ENCODE measurements at regions not wholly inside any gene's neighbourhood (a gene's known extent, or its start where the extent isn't known, plus 50 kb on each side); places are given as distances from the start of the nearest gene placed in this dataset.

DNA sequence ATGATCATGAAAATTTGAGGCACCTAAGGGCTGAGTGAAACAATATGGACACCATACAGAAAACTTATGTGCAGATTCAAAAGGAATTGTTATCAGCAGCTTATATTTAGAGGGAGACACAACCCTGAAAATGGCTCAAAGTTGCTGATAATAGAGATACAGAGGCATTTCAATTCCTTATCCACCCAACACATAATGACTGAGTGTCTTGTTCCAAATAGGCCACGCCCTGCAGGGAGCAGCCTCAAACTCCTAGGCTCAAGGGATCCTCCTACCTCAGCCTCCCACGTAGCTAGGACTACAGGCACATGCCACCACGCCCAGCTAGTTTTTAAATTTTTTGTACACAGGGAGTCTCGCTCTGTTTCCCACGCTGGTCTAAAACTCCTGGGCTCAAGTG lies 79.0 kb downstream of the LBH start:
- Mint-ChIP-seq H3K4me3 (no peak overlapping the region), H3K27me3 (no peaks in the 10 kb centered on the region), H3K27ac (no peak overlapping the region), H3K9me3 (peaks cover 11% of the 10 kb centered on the region), H3K4me1 (ENCODE audit: low read depth) (peaks cover 57% of the 10 kb centered on the region), H3K36me3 (ENCODE audit: low read depth) (peaks cover 2% of the 10 kb centered on the region)
- no peak for DNase-seq

DNA sequence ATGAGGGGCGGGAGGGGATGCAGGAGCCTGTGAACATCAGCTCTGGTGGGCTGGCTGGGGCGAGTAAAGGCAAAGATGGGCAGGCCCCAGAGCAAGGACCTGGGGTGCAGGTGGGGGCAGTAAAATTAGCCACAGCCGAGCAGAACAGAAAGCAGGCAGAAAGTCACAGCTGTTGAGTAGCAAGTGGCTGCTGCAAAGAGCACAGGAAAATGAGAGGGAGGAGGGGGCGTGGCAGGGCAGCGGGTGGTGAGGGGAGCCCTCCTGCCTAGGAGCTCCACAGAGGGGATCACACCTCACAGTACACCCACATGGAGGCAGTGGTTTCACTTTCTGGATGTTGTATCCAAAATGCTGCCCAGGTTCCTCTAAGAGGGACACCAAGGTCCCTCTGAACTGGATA lies 79.6 kb downstream of the LBH start:
- Mint-ChIP-seq H3K4me1 (ENCODE audit: low read depth) (peaks cover 57% of the 10 kb centered on the region), H3K27ac (no peak overlapping the region), H3K27me3 (no peaks in the 10 kb centered on the region), H3K36me3 (ENCODE audit: low read depth) (peaks cover 2% of the 10 kb centered on the region), H3K4me3 (no peak overlapping the region), H3K9me3 (peaks cover 14% of the 10 kb centered on the region)
- no peak for DNase-seq

DNA sequence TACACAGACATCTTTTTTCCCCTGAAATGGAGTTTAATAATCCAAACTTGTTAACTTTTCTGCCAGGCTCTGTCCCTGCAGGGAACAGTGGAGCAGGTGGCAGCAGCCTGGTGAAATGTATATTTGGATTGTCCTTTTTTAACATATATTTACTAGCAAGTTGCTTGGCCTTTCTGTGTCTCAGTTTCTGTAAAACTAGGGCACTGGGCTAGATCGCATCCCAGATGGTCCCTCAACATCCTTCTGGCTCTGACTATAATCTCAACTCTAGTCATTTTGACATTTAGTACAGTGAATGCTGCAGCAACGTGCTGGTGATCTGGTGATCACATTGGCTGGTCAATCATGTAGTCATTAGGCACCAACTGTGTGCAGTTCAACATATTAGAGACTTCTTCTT lies 80.4 kb downstream of the LBH start:
- Mint-ChIP-seq H3K27ac (no peak overlapping the region), H3K9me3 (peaks cover 9% of the 10 kb centered on the region)

DNA sequence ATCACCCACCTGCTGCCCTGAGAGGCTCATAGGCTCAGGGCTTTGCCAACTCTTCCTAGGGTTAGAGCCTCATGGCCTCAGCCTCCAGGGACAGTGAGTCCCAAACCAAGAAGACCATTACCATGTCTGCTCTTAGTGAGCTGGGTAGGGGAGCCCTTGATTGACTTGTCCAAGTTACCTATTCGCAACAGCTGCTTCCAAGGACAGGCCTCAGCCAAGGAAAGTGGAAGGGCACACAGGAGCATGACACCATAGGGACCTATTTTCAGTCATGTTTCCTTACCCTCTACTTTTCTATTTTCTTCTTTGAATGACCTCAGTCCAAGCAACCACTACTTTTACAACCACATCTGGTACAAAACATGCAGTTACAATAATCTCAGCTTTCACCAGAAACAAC lies 81.6 kb downstream of the LBH start:
- Mint-ChIP-seq H3K27ac (peak overlapping the region; percentile 41), H3K9me3 (peaks cover 4% of the 10 kb centered on the region), H3K4me3 (no peak overlapping the region), H3K27me3 (no peaks in the 10 kb centered on the region), H3K4me1 (ENCODE audit: low read depth) (peaks cover 56% of the 10 kb centered on the region), H3K36me3 (ENCODE audit: low read depth) (no peaks in the 10 kb centered on the region)
- DNase-seq = no peak

More for the DNA sequence above, 80.4 kb downstream of the LBH start:
- no peak for DNase-seq
- no peaks in the 10 kb centered on the region for H3K27me3 Mint-ChIP-seq
- H3K4me3 Mint-ChIP-seq = no peak overlapping the region
- H3K4me1 Mint-ChIP-seq (ENCODE audit: low read depth) = peaks cover 58% of the 10 kb centered on the region
- H3K36me3 Mint-ChIP-seq (ENCODE audit: low read depth) = peaks cover 2% of the 10 kb centered on the region

DNA sequence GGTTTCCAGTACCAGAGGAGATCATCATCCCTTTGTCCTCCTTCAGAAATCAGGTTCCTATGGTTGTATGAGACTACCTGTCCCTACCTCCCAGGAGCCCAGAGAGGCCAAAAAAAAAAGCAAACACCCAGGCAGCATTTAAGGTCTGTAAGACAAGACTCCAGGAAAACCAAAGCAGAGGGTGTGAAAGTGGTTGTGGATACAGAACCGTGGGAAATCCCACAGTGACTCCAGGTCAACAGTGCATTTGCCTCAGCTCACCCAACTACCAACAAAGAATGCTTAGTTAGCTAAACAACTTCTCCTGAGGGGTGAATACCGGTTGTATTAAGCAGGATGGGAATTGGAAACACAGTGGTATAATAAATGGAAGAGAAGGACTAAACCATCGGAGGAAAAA lies 83.6 kb downstream of the LBH start:
- Mint-ChIP-seq H3K36me3 (ENCODE audit: low read depth) (no peaks in the 10 kb centered on the region), H3K4me1 (ENCODE audit: low read depth) (peaks cover 51% of the 10 kb centered on the region), H3K27ac (peak overlapping the region; percentile 81), H3K27me3 (no peaks in the 10 kb centered on the region), H3K9me3 (peaks cover 4% of the 10 kb centered on the region), H3K4me3 (no peak overlapping the region)
- DNase-seq = no peak

DNA sequence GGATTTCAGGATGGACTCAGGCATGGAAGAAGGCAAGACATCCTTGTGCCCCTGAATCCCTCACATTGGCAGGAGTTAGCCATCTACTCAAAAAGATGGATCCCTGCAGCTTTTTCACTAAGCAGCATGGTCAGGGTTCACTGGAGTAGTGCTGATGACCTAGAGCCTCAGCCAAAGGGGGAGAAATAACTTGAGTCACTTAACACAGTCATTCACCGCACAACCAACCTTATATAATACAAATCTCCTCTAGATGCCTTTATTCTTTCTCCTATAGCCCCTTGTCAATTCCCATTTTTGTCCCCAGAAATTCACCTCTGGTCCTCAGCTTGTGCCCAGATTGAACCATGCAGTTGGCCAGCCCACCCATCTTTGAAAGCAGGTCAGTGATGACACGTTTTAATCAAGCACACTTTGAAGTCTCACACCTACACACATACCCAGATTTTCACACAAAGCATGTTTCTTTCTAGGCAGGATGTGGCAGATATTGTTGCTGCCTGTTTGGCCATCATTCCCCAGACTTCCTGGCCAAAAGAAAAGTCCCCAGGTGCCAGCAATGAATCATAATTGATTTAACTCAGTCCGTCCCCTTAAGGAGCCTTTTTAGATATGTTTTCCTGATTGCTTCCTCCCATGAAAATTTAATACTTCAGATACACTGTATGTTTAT lies 84.2 kb downstream of the LBH start:
- peaks cover 45% of the 10 kb centered on the region for H3K4me1 Mint-ChIP-seq (ENCODE audit: low read depth)
- DNase-seq = no peak
- no peak overlapping the region for H3K4me3 Mint-ChIP-seq
- no peaks in the 10 kb centered on the region for H3K36me3 Mint-ChIP-seq (ENCODE audit: low read depth)
- peak overlapping the region; percentile 81 for H3K27ac Mint-ChIP-seq
- peaks cover 4% of the 10 kb centered on the region for H3K9me3 Mint-ChIP-seq
- H3K27me3 Mint-ChIP-seq = no peaks in the 10 kb centered on the region

DNA sequence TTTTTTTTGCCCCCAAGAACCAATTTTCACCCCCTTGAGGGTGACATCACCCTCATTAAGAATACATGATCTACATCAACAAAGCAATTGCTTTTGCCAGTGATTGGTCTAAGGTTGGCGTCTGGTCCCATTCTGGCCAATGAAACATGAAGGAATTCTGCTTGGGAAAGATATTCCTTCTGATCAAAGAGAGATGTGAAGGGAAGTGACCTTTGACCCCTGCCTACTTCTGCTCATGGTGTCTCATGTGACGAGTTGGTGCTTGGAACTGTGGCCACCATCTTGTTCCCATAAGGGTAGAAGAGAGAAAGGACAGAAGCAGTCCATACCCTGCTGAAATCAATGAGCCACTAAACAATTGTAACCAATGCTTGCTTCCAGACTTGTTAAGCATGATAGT lies 85.1 kb downstream of the LBH start:
- H3K4me1 Mint-ChIP-seq (ENCODE audit: low read depth) = peaks cover 40% of the 10 kb centered on the region
- no peak overlapping the region for H3K27ac Mint-ChIP-seq
- peaks cover 4% of the 10 kb centered on the region for H3K9me3 Mint-ChIP-seq
- no peak for DNase-seq
- no peaks in the 10 kb centered on the region for H3K36me3 Mint-ChIP-seq (ENCODE audit: low read depth)
- H3K4me3 Mint-ChIP-seq = no peak overlapping the region
- H3K27me3 Mint-ChIP-seq = no peaks in the 10 kb centered on the region

DNA sequence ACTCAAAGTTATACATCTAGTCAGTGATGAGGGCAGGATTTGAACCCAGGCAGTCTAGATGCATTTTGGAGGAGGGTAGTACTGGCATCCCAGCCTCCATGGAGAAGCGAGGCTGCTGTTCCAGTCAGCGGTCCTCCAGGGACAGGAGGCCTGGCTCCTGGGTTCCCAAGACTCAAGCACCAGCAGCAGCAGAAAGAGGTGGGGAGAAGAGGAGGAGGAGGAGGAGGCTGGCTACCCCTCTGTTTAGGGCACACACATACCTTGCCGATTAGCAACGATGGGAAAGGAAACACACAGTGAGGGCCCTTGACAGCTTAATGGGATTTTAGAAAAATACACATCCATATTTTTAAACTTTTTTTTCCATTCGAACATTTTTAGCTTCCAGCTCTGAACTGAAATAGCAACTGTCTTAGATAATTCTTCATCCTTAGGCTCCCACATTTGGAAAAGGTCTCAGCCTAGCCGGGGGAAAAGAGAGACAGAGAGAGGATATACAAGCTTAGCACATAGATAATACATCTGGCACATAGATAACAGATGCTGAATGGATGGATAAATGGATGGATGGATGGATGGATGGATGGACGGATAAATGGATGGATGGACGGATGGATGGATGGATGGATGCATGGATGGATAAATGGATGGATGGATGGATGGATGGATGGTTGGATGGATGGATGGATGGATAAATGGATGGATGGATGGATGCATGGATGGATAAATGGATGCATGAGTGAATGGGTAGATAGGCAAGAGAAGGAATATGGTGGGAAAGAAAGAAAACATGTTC lies 87.9 kb downstream of the LBH start:
- DNase-seq = no peak
- H3K27me3 Mint-ChIP-seq = no peaks in the 10 kb centered on the region
- H3K27ac Mint-ChIP-seq = no peak overlapping the region
- H3K9me3 Mint-ChIP-seq = peaks cover 4% of the 10 kb centered on the region
- no peaks in the 10 kb centered on the region for H3K36me3 Mint-ChIP-seq (ENCODE audit: low read depth)
- H3K4me3 Mint-ChIP-seq = no peak overlapping the region
- H3K4me1 Mint-ChIP-seq (ENCODE audit: low read depth) = peaks cover 34% of the 10 kb centered on the region

DNA sequence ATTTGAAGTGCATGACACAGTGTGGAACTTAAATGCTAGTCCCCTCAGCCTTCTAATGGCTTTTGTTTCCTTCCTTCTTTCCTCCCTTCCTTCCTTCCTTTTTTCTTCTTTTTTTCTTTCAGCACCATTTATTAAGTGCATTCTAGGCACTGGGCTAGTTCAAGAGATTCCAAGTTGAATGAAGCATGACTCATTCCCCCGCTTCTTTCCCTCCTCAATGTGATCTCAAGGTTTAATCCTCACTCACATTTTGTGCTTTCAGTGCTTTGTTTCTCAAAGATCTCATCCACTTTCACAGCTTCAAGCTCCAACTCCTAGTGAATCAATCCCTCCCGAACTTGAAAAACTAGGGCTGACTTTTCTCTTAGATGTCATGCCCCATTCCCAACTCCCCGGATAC lies 90.1 kb downstream of the LBH start:
- H3K9me3 Mint-ChIP-seq = no peaks in the 10 kb centered on the region
- no peak for DNase-seq
- no peaks in the 10 kb centered on the region for H3K27me3 Mint-ChIP-seq
- no peak overlapping the region for H3K4me3 Mint-ChIP-seq
- H3K36me3 Mint-ChIP-seq (ENCODE audit: low read depth) = no peaks in the 10 kb centered on the region
- H3K4me1 Mint-ChIP-seq (ENCODE audit: low read depth) = peaks cover 29% of the 10 kb centered on the region
- no peak overlapping the region for H3K27ac Mint-ChIP-seq

DNA sequence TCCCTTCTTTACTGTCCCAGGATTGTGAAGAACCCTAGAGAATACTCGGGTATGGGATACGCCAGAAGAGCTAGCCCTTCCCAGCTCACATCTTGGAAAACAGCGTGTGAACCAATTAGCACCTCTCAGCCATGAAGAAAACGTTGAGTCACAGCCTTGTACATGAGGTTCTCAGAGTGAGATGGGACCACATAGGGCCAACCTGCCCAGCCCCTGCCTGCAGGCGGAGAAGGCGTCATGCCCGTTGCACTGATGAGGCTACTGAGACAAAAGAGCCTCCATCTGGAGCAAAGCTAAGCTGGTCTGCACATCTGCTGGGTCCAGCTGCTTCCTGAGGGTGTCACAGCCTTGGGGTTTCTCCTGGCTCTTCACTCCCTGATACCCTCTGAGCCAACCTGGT lies 92.2 kb downstream of the LBH start:
- Mint-ChIP-seq H3K27me3 (no peaks in the 10 kb centered on the region), H3K36me3 (ENCODE audit: low read depth) (no peaks in the 10 kb centered on the region), H3K9me3 (no peaks in the 10 kb centered on the region), H3K4me1 (ENCODE audit: low read depth) (peaks cover 23% of the 10 kb centered on the region), H3K4me3 (no peak overlapping the region), H3K27ac (no peak overlapping the region)
- no peak for DNase-seq

DNA sequence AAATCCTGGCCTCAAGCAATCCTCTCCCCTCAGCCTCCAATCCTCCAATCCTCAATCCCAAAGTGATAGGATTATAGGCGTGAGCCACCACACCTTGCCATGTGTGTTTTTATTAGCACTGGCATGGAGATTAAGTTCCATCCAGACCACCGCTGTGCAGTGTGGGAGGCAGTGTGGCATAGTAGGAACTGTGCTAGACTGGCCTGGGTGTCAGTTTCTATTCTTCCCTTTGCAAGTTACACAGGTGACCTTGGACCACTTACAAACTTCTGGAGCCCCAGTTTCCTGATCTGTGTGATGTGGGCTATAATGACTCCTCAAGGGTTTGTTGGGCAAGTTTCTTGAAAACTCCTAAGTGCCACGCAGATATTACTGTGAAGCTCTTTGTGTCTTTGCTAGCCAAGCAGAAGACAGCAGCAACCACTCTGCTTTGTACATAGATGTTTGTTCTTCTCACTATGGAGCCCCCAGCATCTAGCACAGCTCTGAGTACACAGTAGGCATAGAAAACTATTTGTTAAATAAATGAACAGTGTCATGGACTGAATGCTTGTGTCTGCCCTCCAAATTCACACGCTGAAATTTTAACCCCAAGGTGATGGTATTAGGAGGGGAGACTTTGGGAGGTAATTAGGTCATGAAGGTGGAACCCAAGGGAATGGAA lies 93.0 kb downstream of the LBH start:
- no peak overlapping the region for H3K27ac Mint-ChIP-seq
- no peaks in the 10 kb centered on the region for H3K36me3 Mint-ChIP-seq (ENCODE audit: low read depth)
- DNase-seq = no peak
- H3K4me1 Mint-ChIP-seq (ENCODE audit: low read depth) = peaks cover 23% of the 10 kb centered on the region
- no peaks in the 10 kb centered on the region for H3K9me3 Mint-ChIP-seq
- no peaks in the 10 kb centered on the region for H3K27me3 Mint-ChIP-seq
- H3K4me3 Mint-ChIP-seq = no peak overlapping the region

DNA sequence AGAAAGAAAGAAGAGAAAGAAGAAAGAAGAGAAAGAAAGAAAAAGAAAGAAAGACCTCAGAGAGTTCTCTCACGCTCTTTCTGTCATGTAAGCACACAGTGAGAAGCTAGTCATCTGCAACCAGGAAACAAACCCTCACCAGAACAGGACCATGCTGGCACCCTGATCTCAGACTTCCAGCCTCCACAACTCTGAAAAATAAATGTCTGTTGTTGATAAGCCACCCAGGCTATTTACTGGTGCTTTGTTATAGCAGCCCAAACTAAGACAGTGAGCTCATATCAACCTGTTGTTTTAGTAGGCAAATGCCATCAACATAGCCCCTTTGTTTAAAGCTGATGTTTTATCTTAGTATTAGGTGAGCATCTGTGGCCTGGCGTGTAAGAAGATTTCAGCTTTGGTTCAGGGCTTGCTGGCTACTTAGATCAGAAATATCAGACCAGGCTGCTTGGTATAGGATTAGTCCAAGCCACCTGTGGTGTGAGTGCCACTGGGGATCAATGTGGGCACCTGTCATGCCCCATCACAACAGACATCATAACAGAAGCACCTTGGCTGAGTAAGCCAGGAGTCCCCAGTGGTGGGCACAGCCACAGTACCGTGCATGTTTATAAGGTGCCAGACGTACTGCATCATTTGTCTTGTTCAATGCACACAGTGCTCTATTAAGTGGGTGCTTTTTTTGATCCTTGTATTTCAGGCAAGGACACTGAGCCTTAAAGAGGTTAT lies 94.4 kb downstream of the LBH start:
- peaks cover 26% of the 10 kb centered on the region for H3K4me1 Mint-ChIP-seq (ENCODE audit: low read depth)
- no peak for DNase-seq
- H3K9me3 Mint-ChIP-seq = no peaks in the 10 kb centered on the region
- no peak overlapping the region for H3K4me3 Mint-ChIP-seq
- H3K27me3 Mint-ChIP-seq = no peaks in the 10 kb centered on the region
- peak overlapping the region; percentile 36 for H3K27ac Mint-ChIP-seq
- no peaks in the 10 kb centered on the region for H3K36me3 Mint-ChIP-seq (ENCODE audit: low read depth)

DNA sequence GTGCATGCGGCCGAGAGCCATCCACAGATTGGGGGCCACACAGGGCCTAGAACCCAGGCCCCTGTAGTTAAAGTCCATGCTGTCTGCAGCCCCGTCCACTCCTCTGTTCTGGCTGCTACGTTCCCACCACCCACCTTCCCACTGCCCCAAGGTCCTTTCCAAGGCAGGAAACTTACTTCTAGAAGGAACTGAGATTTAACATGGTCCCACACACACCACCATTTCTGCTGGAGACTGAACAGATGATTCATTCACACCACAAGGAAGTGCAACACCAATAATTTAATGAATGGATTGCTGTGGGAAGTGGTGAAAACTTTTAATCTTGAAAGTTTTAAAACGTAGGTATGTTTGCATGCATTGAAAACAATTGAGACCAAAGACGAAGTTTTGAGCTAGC lies 95.2 kb downstream of the LBH start:
- Mint-ChIP-seq H3K4me3 (no peak overlapping the region), H3K27ac (no peak overlapping the region), H3K27me3 (no peaks in the 10 kb centered on the region), H3K9me3 (no peaks in the 10 kb centered on the region), H3K36me3 (ENCODE audit: low read depth) (no peaks in the 10 kb centered on the region), H3K4me1 (ENCODE audit: low read depth) (peaks cover 28% of the 10 kb centered on the region)
- DNase-seq = no peak

DNA sequence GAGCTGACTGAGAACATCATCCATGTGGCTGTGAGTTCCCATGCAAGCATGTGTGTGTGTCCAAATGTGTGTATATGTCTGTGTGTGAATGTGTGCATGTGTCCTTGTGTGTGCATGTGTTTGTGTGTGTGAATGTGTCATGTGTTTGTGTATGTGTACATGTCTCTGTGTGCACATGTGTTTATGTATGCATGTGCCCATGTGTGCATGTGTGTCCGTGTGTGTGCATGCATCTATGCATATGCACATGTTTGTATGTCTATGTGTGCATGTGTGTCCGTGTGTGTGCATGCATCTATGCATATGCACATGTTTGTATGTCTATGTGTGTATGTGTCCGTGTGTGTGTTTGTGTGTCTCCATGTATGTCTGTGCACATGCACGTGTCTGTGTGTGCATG lies 99.7 kb downstream of the LBH start:
- H3K4me3 Mint-ChIP-seq = no peak overlapping the region
- no peak overlapping the region for H3K27ac Mint-ChIP-seq
- H3K9me3 Mint-ChIP-seq = peaks cover 5% of the 10 kb centered on the region
- no peak for DNase-seq
- H3K36me3 Mint-ChIP-seq (ENCODE audit: low read depth) = no peaks in the 10 kb centered on the region
- peaks cover 56% of the 10 kb centered on the region for H3K4me1 Mint-ChIP-seq (ENCODE audit: low read depth)
- H3K27me3 Mint-ChIP-seq = no peaks in the 10 kb centered on the region

All from activated T-cell treated with anti-CD3 and anti-CD28 coated beads, Interleukin-2, amount 50 U/mL, for 24 hours (primary cell).